Activated T-cell treated with anti-CD3 and anti-CD28 coated beads for 48 hours (primary cell): ENCODE measurements at regions not wholly inside any gene's neighbourhood (a gene's known extent, or its start where the extent isn't known, plus 50 kb on each side); places are given as distances from the start of the nearest gene placed in this dataset.
A peak's percentile ranks its signal among the peaks of the same experiment; 100 is the strongest.

Experiments used
- DNase-seq: peaks from one replicate; pipeline ENCODE4 v3.0.0-alpha.2; 2020; ENCODE audit warnings: low read depth

DNA sequence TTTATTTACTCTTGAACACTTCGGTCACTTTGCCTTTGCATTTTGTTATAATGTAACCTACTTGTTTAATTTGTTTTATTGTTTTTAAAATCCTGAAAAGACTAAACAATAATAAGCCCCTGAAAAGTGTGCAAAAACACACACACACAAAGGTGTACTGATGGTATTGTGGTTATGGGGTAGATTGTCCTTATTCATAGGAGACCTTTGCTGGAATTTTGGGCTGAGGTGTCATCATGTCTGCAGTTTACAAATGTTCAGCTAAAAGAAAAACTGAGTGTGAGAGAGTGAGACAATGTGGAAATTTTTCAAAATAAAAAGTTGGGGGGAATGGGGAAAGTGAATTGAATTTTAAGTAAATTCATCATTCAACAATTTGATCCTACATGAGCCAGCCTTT lies 174.9 kb downstream of the QDPR start:
- no peak for DNase-seq

DNA sequence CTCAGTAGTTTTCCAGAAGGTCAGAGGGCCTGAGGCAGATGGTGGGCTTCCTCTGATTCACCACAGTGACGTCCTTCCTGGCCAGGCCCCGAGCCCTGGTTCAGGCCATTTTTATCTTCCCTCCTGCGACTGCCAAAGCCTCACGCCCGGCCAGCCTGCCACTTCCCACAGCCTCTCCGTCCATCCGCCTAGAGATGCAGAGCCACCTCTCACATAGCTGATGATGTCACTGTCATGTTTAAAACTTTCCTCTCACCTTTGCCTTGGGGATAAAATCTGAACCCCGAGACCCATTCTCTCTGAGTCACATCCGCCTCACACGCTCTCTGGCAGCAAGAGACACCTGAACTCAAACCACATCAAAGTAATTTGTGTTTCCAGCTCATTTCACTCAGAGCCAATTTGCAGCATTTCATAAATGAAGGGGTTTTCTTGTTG lies 175.3 kb downstream of the QDPR start:
- DNase-seq: peak; percentile 60

DNA sequence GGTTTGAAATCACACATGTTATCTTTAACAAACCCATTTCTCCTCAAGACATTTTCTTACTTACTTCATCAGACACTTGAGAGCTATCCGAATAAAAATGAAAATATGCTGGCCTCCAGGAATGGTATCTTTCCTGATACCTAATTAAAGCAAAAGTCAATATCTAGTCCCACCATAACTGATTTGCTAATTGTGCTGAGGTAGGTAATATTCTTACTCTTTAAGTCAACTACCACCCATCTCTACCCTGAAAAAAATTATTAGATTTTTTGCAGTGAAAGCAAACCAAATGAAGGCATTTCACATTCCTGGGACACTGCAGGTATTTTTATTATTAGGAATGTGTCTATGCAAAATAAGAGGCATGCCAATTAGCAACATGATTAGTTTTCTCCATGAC lies 175.8 kb downstream of the QDPR start:
- DNase-seq: no peak

DNA sequence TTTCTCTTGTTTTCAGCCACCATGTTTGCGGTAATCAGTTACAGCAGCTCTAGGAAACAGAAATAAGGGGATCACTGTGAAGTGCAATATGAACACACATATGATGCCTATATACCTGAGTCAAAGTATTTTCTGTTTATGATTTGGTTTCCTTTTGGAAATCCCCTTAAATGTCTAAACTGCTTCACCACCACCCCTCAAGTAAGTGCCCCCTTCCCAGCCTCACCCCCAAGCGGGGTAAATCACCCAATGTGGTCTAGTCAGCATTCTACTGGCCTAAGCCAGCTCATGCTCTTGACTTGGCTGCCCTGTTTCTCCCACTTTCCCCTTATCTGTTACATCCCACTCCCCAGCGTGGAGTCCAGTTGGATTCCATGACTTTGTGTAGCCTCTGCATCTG lies 176.5 kb downstream of the QDPR start:
- DNase-seq: no peak

DNA sequence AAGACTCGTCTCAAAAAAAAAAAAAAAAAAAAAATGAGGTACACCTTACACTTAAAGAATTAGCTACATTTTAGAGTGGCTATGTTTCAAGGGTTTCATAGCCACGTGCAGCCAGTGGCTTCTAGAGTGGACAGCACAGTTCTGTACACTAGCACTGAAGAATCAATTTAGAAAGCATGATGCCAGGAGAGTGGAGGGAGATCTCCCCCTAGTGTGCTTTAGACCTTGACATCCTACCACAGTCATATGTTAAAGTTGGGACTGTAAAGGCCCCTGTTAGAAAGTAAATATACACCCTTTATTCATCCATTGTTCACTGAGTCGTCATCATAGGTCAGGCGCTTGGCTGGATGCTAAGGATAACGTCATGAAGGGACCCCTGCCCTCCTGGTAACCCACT lies 179.4 kb downstream of the QDPR start:
- DNase-seq: no peak

DNA sequence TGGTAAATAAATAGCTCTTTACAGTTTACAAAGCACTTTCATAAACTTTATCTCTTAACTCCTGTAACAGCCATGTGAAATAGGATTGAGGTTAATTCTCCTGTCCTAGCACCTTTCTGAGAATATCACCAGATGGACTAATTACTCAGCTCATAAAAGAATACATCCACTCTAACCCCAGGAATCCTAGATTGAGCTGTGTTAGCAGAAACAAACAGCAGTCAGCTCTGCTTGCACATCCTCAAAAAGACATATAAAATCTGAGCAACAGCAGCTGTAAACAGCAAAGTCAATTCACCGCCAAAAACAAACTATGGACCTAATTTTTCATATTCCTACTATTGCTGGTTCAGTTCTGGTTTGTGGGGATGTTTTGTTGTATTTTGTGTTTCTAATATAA lies 182.8 kb downstream of the QDPR start:
- DNase-seq: no peak

DNA sequence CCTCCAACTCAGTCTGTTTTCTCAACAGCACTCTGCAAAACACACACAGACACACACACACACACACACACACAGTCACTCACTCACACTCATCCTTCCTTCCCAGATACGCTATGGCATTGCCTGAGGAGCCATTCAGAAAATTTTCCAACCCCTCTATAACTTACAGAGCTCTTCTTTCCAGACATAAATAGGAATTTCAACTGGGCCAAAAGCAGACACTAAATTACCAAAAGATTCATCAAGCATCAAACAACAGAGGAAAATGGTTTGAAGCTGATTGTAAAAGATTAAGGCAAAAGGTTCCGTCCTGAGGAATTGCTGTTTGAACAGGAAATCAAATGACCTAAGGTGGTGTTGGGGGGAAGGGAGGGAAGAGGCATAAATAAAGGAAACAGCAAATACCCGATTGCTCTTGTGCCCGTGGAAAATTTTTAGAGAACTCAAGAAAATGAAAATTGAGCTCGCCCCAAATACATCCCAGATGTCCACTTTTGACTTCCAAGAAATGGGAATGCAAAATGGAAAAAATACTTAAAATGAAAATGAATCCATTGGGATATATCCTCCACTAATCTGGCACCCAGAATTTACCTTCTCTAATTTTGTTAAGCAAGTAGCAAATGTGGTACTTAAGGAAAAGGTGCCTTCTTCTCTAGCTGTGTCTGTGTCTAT lies 183.6 kb downstream of the QDPR start:
- no peak for DNase-seq

DNA sequence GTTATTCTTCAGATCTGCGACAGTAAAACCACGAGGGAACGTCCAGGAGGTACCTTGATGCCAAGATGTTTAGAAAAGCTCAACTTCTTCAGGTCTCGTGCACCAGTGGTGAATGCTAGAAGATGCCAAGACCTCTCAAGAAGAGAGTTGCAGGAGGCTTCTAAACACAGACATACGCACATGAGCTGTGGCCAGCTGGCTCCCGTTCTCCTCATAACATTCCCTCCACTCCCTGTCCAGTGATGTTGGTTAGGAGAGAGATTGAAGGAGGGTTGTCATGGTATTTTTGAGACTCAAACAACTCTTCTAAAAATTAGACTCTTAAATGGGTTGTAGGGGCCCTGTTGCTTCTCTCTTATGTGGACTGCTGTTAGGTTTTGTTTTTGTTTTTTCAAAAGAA lies 184.3 kb downstream of the QDPR start:
- no peak for DNase-seq

DNA sequence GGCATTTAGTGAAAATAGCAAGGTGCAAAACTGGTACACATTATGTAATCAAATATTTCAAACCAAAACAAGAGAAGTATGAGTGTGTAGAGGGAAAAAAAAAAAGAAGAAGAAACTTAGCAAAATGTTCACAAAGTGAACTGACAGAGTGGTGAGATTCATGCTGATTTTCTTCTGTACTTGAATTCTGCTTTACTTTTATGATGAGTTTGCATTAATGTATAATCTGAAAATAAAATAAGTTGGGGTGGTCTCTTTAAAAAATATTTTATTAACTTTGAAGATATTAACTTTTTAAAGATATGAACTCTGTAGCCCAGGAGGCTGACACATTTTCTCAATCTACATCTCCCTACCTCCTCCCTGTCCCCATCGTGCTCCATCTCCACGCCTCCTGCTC lies 185.1 kb downstream of the QDPR start:
- no peak for DNase-seq

DNA sequence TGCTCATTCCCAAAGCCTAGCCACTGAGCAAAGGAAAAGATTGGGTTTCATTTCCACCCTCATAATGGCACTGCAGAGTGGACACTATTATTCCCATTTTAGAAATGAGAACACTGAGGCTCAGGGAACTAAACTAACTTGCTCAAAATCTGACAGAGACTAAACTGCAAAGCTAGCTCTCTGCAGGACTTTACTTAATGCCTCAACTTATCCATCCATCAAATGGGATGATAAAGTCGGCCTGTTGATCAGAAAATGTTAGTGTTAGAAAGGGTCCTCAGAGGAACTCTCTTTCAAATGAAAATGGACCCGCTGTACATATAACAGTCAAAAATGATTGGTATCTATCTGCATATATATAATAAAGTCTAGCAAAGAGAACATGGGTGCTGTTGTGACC lies 186.8 kb downstream of the QDPR start:
- no peak for DNase-seq

DNA sequence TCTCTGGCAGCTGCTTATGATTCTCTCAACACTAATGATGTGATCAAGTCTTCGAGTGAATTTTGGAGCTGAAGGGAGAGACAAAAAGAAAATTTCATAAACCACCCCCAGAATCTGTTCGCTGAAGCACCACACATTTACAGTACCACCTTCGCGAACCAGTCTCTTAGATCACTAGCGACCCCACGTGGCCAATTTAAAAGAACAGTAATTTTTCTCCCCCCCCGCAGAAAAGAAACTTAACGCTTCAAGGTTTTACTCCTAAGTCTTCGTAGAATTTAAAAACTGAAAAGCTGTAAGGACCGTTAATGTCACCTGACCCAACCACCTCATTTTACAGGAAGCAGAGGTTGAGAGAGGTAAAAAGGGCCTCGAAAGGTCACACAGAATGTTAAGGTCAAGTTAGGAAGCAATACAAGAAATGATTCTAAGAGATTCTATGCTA lies 187.5 kb downstream of the QDPR start:
- DNase-seq: peak; percentile 25

DNA sequence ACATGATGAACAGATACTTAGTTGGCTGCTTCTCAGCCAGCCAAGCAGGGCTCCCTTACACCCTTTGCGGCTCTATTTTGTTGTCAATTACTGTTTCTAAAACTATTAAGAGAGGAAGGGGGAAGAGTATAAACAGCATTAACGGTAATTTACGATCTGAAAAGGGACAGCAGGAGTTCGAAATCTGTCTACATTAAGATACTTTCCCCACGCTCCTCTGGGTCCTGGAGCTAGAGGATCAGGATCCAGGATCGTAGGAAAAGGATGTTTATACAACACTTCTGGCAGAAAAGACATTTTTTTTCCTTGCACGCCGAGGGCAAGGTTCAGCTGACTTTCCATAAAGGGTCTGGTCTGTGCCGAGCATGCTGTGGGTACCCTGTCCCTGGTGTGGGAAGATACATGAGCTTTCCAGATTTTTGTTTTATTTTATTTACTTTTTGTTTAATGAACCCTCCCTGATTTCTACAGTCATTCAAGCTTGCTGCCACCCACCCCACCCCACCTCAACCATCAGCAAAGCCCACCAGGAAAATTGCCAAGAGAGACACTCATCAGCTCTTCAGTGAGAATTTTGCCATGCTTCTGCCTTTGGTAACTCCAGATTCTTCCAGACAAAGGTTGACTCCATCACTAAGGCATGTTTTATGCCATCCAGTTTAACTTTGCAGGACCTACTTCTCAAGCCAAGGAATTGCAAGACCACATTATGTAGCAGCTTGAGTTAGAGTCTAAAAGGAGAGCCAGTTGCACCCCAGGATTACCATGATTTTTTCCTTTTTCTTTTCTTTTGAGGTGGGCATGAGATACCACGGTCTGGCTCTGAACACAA lies 188.1 kb downstream of the QDPR start:
- DNase-seq: no peak

DNA sequence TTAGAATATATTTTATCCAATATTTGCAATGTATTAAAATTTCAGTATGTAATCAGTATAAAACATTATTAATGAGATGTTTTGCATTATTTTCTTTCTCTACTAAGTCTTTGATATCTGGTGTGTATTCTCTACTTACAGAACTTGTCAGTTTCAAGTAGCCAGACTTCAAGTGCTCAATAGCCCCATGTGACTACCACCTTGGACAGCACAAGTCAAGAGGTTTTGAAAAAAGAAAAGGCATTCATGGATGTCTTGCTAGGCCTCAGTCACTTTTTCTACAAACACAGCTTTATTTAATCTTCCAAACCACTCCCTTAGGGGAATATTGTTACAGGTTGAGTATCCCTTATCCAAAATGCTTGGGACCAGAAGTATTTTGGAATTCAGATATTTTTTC lies 189.4 kb downstream of the QDPR start:
- DNase-seq: no peak

DNA sequence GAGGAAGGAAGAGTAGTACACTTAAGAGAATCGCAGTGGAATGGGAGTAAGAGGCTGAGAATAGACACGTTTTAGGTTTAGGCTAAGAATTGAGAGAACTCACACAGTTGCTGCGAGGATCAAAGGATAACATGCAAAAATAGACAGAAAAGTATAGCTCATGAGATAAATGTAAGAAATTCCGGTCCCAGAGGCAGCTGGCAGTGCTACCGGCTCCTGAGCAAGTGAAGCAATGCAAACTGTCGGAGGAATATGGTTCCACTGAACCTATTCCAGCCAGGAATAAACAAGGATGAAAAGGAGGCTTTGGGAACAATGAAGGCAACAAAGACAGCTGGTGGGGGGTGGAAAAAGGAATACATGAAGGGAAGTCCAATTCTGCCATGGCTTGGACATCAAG lies 191.8 kb downstream of the QDPR start:
- DNase-seq: no peak

DNA sequence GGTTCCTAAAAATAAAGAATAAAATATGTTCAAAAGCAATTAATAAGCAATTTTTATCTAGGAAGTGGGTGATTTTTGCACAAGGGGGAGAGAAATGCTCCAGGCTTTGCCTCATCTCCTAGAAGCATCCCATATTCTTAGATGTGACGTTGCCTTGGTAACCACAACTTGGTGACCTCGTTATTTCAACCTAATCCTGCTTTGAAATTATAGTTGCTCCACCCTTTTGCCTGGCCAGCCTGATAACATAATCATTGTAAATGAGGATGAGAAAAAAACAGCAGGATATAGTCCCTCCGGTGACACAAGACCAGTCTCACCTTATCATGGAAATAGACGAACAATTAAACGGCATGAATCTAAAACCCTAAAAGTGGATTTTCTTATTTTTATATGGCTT lies 194.4 kb downstream of the QDPR start:
- no peak for DNase-seq

DNA sequence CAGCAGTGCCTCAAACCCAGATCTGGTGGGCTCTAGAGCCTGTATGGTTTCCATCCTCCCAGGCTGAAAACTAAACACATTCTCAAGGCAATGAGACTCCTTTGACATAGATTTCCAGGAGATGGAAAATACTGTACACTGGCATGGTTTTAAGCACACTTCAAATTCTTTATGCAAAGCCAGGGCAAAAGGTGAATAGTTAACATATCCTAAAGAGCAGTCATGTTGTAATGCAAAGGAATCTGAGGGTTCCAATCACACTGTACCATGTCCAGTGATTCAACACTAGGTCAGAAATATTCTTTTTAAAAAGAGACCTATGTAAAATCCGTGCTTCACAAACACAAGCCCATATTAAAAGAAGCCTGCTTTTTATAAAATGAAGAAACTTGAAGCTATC lies 195.3 kb downstream of the QDPR start:
- no peak for DNase-seq

DNA sequence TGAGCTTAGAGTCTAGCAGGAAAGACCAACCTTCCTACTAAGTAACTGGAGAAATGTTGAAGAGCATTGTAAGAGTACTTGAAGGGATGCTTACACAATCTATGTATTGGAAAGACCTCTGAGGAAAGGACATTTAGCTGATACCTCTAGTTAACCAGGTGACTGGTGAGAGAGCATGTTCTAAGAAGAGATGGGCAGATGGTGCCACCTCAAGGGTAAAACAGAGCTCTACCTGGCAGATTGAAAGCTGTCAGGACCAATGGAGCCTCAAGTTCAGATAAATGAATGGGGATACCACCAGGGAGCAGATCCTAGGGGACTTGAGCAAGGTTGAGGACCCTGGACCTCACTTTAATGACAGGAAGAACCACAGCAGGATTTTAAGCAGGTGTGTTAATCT lies 196.4 kb downstream of the QDPR start:
- no peak for DNase-seq

DNA sequence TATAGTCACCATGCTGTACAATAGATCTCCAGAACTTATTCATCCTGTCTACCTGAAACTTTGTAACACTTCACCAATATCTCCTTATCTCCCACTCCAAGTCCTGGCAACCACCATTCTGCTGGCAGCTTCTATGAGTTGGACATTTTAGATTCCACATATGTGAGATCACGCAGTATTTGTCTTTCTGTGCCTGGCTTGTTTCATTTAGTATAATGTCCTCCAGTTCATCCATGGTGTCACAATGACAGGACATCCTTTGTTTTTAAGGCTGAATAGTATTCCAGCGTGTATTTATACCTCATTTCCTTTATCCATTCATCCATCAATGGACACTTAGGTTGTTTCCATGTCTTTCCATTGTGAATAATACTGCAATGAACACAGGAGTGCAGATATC lies 198.7 kb downstream of the QDPR start:
- DNase-seq: no peak

DNA sequence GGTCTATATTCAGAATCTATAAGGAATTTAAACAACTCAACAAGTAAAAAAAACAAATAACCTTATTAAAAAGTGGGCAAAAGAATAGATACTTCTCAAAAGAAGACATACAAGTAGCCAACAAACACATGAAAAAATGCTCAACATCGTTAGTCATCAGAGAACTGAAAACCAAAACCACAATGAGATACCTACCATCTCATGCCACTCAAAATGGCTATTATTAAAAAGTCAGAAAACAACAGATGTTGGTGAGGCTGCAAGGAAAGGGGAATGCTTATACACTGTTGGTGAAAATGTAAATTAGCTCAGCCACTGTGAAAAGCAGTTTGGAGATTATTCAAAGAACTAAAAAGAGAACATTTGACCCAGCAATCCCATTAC lies 201.6 kb downstream of the QDPR start:
- DNase-seq: no peak

DNA sequence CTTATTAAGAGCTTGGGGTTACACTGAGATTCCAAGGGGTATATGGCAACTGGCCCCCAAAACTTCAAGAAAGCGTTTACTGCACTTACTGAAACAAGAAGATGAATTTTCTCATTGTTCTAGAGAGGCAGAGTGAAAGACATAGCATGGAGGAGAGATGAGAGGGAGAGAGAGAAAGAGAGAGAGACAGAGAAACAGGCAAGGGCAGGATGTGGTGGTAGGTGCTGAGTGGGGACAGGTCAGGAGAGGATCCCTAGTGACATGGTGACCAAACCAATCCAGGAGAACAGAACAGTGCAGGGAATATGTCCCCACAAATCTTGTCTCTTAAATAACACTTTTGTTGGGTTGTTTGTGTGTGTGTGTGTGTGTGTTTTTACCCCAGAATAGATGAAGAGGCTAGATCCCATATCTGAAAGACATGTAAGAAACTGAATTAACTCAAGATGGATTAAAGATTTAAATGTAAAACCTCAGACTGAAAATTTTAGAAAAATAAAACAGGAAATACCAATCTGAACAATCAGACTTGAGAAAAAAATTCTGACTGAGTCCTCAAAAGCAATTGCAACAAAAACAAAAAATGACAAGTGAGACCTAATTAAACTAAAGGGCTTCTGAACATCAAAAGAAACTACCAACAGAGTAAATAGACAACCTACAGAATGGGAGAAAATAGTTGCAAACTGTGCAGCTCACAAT lies 202.2 kb downstream of the QDPR start:
- no peak for DNase-seq

DNA sequence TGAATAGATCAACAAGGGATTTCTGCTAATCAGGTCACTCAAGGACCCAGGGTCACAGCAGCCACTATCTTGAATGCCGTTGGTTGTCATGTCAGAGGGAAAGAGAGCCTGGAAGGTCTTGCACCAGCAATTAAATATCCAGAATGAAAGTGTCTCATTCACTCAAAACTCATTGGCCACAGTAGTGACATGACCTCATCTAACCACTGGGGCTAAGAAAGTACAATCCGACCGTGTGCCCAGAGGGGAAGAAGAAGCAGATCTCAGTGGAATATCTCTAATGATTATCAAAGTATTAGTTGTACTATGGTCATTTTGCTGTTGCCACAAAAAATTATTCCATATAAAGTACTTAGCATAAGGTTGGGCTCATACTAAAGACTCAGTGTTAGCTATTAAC lies 210.0 kb downstream of the QDPR start:
- DNase-seq: no peak

DNA sequence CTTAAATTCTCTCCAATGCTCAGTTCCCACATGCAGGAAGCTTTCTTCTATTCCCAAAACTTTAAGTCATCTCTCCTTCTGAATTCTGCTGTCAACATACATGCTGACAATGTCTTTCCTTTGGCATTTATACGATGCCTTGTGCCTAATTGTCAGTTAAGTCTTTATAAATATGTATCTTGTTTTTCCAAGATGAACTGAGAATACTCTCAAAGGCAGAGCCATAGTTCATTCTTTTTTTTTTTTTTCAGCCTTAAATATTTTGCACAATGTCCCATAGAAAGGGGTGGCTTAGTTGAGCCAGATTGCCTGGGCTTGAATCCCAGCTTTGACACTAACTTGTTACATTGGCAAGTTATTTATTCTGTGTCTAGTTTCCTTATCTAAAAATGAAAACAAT lies 210.6 kb downstream of the QDPR start:
- no peak for DNase-seq
